NCI-H146 treated with DMSO at 0.1 percent for 48 hours (cell line): ENCODE measurements at regions not wholly inside any gene's neighbourhood (a gene's known extent, or its start where the extent isn't known, plus 50 kb on each side); places are given as distances from the start of the nearest gene placed in this dataset.
A peak's percentile ranks its signal among the peaks of the same experiment; 100 is the strongest.
"Not testable (repeated sequence)": the region's sequence is repeated elsewhere in the genome, so short reads cannot be mapped to it uniquely, and the experiment has no call there.

Source experiments
- DNase-seq: peaks from one replicate; lab custom pipeline; 2025; ENCODE audit not compliant: unreplicated experiment; lab: John Stamatoyannopoulos, UW

GRCh38 chr7:65317372-65317771 lies 56.3 kb upstream of the ZNF92 start:
- no peak for DNase-seq

DNA sequence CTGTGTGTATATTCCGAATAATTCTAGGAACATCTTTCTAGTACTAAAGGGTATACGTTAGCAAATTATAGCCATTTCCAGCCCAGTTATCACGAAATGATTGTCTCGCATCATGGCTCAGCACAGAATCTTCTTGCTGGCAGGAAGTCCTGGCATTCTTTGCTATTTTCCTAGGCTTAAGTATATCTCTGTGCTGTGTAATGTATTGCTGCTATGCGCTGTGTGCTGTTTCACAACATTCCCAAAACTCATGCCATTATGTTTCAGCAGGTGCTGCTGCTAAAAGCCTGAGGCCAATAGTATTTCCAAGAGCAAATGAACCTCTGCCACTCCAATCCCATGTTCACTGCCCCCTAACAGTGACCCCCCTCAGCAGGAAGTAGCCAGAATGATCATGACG lies 62.9 kb upstream of the ZNF92 start:
- no peak for DNase-seq

- no peak for DNase-seq
These were observed 65.4 kb upstream of the ZNF92 start for GRCh38 chr7:65308300-65308678.

DNA sequence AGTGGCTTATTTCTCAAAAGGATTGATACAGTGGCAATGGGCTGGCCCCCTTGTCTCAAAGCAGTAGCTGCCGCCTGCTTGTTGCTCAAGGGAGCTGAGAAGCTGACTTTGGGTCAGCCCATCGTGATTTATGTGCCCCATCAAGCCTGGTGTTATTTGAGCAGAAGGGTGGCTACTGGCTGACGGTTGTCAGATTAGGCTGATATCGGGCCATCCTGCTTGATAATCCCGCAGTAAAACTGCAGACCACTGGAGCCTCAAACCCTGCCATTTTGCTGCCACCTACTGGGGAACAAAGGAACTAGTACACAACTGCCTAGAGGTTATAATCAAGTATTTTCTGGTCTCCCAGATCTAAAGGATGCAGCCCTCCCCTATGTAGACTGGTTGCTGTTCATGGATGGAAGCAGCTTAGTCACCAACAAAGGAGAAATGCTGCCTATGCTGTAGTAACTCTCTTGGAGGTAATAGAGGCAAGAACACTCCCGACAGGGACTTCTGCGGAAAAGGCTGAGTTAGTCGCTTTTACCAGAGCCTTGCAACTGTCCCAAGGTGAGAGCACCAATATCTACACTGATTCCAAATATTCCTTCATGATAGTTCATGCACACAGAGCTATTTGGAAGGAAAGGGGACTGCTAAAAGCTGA lies 65.9 kb upstream of the ZNF92 start:
- DNase-seq: peak; percentile 49

GRCh38 chr7:65304175-65304574 lies 69.5 kb upstream of the ZNF92 start:
- DNase-seq: no peak

- no peak for DNase-seq
These were observed 70.8 kb upstream of the ZNF92 start for GRCh38 chr7:65302883-65303282.

DNA sequence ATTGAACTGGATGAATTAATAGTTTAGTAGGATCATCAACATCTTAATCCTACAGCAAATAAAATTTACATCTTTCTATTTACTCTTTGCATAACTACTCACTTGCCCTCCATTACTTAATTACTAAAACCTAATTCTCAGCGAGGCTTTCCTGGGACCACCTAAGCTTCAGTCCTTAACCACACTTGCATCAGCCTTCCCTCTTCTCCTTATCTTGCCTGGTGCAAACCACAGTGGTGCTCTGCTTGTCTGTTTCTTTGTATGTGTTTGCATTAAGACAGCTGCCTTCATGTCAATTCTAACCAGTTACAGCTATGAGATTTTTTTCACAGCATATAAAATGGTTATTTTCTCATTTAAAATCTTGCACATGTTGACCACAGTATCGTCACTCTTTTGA lies 72.6 kb upstream of the ZNF92 start:
- no peak for DNase-seq

DNA sequence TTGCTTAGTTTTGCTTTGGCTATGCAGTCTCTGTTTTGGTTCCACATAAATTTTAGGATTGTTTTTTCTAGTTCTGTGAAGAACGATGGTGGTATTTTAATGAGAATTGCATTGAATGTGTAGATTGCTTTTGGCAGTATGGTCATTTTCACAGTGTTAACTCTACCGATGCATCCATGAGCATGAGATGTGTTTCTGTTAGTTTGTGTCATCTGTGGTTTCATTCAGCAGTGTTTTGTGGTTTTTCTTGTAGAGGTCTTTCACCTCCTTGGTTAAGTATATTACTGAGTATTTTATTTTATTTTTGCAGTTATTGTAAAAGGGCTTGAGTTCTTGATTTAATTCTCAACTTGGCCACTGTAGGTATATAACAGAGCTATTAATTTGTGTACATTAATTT lies 78.2 kb upstream of the ZNF92 start:
- DNase-seq: no peak

DNA sequence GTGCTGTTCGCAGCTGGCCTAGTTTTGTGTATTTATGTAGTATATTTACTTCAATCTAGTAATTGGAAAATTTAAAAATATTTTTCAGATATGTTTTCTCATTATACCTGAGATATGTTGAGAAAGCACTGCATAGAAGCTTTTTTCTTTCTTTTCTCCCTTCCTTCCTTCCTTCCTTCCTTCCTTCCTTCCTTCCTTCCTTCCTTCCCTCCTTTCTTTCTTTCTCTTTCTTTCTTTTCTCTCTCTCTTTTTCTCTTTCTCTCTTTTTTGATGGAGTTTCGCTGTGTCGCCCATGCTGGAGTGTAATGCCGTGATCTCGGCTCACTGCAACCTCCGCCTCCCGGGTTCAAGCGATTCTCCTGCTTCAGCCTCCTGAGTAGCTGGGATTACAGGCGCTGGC lies 83.3 kb upstream of the ZNF92 start:
- not testable (repeated sequence) for DNase-seq

GRCh38 chr7:65287023-65287422 lies 86.6 kb upstream of the ZNF92 start:
- no peak for DNase-seq

- no peak for DNase-seq
These were observed 87.5 kb upstream of the ZNF92 start for GRCh38 chr7:65285906-65286864.

DNA sequence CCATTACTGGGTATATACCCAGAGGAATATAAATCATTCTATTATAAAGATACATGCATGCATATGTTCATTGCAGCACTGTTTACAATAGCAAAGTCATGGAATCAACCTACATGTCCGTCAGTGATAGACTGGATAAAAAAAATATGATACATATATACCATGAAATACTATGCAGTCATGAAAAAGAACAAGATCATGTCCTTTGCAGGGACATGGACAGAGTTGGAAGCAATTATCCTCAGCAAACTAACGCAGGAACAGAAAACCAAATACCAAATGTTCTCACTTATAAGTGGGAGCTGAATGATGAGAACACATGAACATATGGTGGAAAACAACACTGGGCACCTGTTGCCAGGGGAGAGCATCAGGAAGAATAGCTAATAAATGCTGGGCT lies 88.4 kb upstream of the ZNF92 start:
- not testable (repeated sequence) for DNase-seq

DNA sequence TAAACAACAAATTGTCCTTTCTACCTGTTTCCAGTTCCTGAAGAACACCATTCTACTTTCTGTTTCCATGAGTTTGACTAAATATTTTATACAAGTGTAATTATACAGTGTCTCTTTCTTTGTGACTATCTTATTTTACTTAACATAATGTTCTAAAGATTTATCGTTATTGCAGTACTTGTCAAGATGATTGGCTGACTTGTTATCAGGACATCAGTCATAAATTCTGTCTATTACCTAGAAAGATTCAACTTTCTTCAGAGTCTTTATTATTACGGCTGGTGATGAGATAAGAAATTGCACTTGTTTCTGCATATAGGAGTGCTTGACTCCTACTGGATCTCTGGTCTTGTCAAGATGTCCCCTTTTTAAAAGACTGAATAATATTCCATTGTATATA lies 93.9 kb upstream of the ZNF92 start:
- no peak for DNase-seq

DNA sequence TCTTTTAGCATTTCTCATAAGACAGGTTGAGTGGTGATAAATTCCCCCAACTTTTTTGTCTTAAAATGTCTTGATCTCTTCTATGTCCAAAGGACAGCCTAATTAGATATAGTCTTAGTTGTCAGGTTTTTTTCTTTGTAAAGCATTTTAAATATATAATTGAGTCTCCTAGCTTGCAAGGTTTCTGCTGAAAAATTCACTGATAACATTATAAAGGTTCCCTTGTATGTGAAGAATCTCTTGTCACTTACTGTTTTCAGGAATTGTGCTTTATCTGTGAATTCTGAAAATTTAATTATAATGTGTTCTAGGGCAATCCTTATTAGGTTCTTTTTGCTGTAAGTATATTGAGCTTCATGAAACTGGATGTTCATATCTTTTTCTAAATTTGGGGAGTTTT lies 96.8 kb upstream of the ZNF92 start:
- DNase-seq: no peak

GRCh38 chr7:65271502-65271901 lies 102.2 kb upstream of the ZNF92 start:
- not testable (repeated sequence) for DNase-seq

DNA sequence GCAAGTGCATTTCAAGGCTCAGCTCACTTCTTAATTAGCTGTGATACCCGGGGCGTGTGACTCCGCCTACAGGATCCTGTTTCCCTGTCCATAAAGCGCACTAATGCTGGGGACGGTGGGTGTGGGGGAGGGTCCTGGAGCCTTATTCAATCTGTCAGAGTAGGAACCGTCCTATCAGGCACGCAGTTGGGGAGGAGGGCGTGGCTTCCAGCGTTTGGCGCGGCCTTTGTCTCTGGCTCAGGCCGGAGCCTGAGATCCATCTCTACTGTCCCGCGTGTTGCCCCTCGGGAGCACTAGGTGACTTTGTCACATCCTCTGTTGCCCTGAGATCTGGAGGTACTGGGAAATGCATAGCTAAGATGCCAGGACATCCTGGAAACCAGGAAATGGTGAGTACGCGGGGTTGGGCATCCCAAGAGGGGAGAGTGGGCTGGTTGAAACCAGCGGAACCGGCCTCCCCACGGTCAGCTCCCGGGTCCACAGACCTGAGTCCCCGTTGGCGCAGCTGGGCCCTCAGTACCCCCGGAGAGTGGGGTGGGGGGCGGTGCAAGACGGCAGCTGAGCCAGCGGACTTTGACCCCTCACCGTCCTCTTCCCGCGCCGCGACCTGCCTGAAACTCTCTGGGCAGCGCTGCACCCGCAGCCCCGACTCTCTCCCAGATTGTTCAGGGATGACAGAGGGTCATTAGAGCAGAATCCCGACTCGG lies 104.4 kb upstream of the ZNF92 start:
- DNase-seq: peak; percentile 89

- no peak for DNase-seq
These were observed 104.9 kb upstream of the ZNF92 start for GRCh38 chr7:65268782-65269149.

- DNase-seq: no peak
These were observed 107.6 kb upstream of the ZNF92 start for GRCh38 chr7:65265933-65266519.

- no peak for DNase-seq
These were observed 109.4 kb upstream of the ZNF92 start for GRCh38 chr7:65264258-65264657.

DNA sequence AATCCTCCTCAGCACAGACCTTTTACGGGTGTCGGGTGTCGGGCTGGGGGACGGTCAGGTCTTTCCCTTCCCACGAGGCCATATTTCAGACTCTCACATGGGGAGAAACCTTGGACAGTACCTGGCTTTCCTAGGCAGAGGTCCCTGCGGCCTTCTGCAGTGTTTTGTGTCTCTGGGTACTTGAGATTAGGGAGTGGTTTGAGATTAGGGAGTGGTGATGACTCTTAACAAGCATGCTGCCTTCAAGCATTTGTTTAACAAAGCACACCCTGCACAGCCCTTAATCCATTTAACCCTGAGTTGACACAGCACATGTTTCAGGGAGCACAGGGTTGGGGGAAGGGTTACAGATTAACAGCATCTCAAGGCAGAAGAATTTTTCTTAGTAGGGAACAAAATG lies 113.0 kb upstream of the ZNF92 start:
- DNase-seq: not testable (repeated sequence)

DNA sequence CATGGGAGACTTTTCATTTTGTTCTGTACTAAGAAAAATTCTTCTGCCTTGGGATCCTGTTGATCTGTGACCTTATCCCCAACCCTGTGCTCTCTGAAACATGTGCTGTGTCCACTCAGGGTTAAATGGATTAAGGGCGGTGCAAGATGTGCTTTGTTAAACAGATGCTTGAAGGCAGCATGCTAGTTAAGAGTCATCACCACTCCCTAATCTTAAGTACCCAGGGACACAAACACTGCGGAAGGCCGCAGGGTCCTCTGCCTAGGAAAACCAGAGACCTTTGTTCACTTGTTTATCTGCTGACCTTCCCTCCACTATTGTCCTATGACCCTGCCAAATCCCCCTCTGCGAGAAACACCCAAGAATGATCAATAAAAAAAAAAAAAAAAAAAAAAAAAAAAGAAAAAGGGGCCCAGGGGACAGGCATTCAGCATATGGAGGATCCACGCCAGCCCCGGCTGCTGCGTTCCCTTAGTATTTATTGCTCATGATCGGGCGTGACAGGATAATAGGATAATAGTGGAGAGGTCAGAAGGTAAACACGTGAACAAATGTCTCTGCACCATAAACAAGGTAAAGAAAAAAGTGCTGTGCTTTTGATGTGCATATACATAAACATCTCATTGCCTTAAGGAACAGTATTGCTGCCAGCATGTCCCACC lies 113.7 kb upstream of the ZNF92 start:
- not testable (repeated sequence) for DNase-seq
